ENCODE measurements at regions not wholly inside any gene's neighbourhood (a gene's known extent, or its start where the extent isn't known, plus 50 kb on each side); places are given as distances from the start of the nearest gene placed in this dataset.

- no peak for DNase-seq (ENCODE audit: low read depth)
Measured at GRCh38 chr14:53613404-53614253, 343.0 kb downstream of the BMP4 start.

- no peak for DNase-seq (ENCODE audit: low read depth)
Measured at GRCh38 chr14:53610947-53611346, 345.7 kb downstream of the BMP4 start.

- DNase-seq (ENCODE audit: low read depth), result no peak
Measured at GRCh38 chr14:53609009-53609408, 347.6 kb downstream of the BMP4 start.

GRCh38 chr14:53608369-53608768 lies 348.3 kb downstream of the BMP4 start:
- no peak for DNase-seq (ENCODE audit: low read depth)

GRCh38 chr14:53606203-53606602 lies 350.4 kb downstream of the BMP4 start:
- no peak for DNase-seq (ENCODE audit: low read depth)

GRCh38 chr14:53605562-53605961 lies 351.1 kb downstream of the BMP4 start:
- DNase-seq (ENCODE audit: low read depth), result no peak

- DNase-seq (ENCODE audit: low read depth), result no peak
Measured at GRCh38 chr14:53603994-53604393, 352.6 kb downstream of the BMP4 start.

GRCh38 chr14:53601409-53601808 lies 355.2 kb downstream of the BMP4 start:
- DNase-seq (ENCODE audit: low read depth), result no peak

GRCh38 chr14:53599221-53599945 lies 357.2 kb downstream of the BMP4 start:
- no peak for DNase-seq (ENCODE audit: low read depth)

- DNase-seq (ENCODE audit: low read depth), result no peak
Measured at GRCh38 chr14:53596853-53597525, 359.6 kb downstream of the BMP4 start.

GRCh38 chr14:53591816-53592215 lies 364.8 kb downstream of the BMP4 start:
- DNase-seq (ENCODE audit: low read depth), result peak; percentile 16

- DNase-seq (ENCODE audit: low read depth), result no peak
Measured at GRCh38 chr14:53581504-53581903, 375.1 kb downstream of the BMP4 start.

- no peak for DNase-seq (ENCODE audit: low read depth)
Measured at GRCh38 chr14:53571641-53572328, 384.8 kb downstream of the BMP4 start.

- no peak for DNase-seq (ENCODE audit: low read depth)
Measured at GRCh38 chr14:53570411-53571387, 385.9 kb downstream of the BMP4 start.

- DNase-seq (ENCODE audit: low read depth), result no peak
Measured at GRCh38 chr14:53569446-53569845, 387.2 kb downstream of the BMP4 start.

- DNase-seq (ENCODE audit: low read depth), result no peak
Measured at GRCh38 chr14:53567236-53567780, 389.3 kb downstream of the BMP4 start.

- DNase-seq (ENCODE audit: low read depth), result no peak
Measured at GRCh38 chr14:53564870-53565269, 391.8 kb downstream of the BMP4 start.

- DNase-seq (ENCODE audit: low read depth), result no peak
Measured at GRCh38 chr14:53563628-53564027, 393.0 kb downstream of the BMP4 start.

GRCh38 chr14:53553221-53553620 lies 400.1 kb upstream of the DDHD1 start:
- DNase-seq (ENCODE audit: low read depth), result no peak

- no peak for DNase-seq (ENCODE audit: low read depth)
Measured at GRCh38 chr14:53551862-53552261, 398.7 kb upstream of the DDHD1 start.

- no peak for DNase-seq (ENCODE audit: low read depth)
Measured at GRCh38 chr14:53550776-53551175, 397.7 kb upstream of the DDHD1 start.

Measured in stromal cell of bone marrow (primary cell).